Fibroblast of lung (primary cell): ENCODE measurements at regions not wholly inside any gene's neighbourhood (a gene's known extent, or its start where the extent isn't known, plus 50 kb on each side); places are given as distances from the start of the nearest gene placed in this dataset.

Experiments used
- DNase-seq, 2 donors: peaks; one replicate each; pipeline versions ENCODE4 v3.0.0 to v3.0.0-alpha.2; 2010; ENCODE audit warnings: low read depth in 2 of 2
- H2AFZ ChIP-seq: 2 replicates; pipeline ENCODE4 v1.5.1; 2012; ENCODE audit warnings: low read length, control low read depth, inconsistent platforms
- H3K27ac ChIP-seq: 2 replicates; pipeline ENCODE4 v1.5.1; 2011; ENCODE audit warnings: low read length, control low read depth; ENCODE audit not compliant: insufficient read depth
- H3K27me3 ChIP-seq: 2 replicates; pipeline ENCODE4 v1.5.1; 2011; ENCODE audit warnings: mild to moderate bottlenecking, low read length; ENCODE audit not compliant: control insufficient read depth, insufficient read depth
- H3K36me3 ChIP-seq: 2 replicates; pipeline ENCODE4 v1.5.1; 2011; ENCODE audit warnings: low read length; ENCODE audit not compliant: control insufficient read depth, insufficient read depth
- H3K4me1 ChIP-seq: 2 replicates; pipeline ENCODE4 v1.5.1; 2011; ENCODE audit warnings: low read length; ENCODE audit not compliant: control insufficient read depth, insufficient read depth; ENCODE audit errors: extremely low read depth
- H3K4me2 ChIP-seq: 2 replicates; pipeline ENCODE4 v1.5.1; 2011; ENCODE audit warnings: low read length, control low read depth; ENCODE audit not compliant: insufficient read depth; ENCODE audit errors: extremely low read depth
- H3K4me3 ChIP-seq, 4 experiments: fragments of 200-600 bp in 1 of 4; sonication (generic) in 1 of 4; replicated peaks in 1 of 4; 2 replicates each; pipeline ENCODE4 v1.5.1; 2011 to 2016; ENCODE audit warnings: low read length in 4 of 4, low read depth in 3 of 4, mild to moderate bottlenecking in 3 of 4, control low read depth in 2 of 4, inconsistent platforms in 1 of 4, mixed read lengths in 1 of 4; ENCODE audit not compliant: insufficient read depth in 1 of 4; ENCODE audit errors: control extremely low read depth in 1 of 4
- H3K79me2 ChIP-seq: 2 replicates; pipeline ENCODE4 v1.5.1; 2012; ENCODE audit warnings: mild to moderate bottlenecking, low read length, inconsistent platforms; ENCODE audit not compliant: control insufficient read depth, insufficient read depth
- H3K9ac ChIP-seq: 2 replicates; pipeline ENCODE4 v1.5.1; 2011; ENCODE audit warnings: mild to moderate bottlenecking, low read length, control low read depth; ENCODE audit not compliant: insufficient read depth
- H3K9me3 ChIP-seq: 2 replicates; pipeline ENCODE4 v1.5.1; 2012; ENCODE audit warnings: low read depth, low read length; ENCODE audit not compliant: control insufficient read depth, insufficient read depth
- H4K20me1 ChIP-seq: 2 replicates; pipeline ENCODE4 v1.5.1; 2011; ENCODE audit warnings: low read length; ENCODE audit not compliant: control insufficient read depth, insufficient read depth; ENCODE audit errors: extremely low read depth
- EZH2 ChIP-seq: IDR thresholded peaks from 2 replicates; pipeline ENCODE4 v1.5.1; 2012; ENCODE audit warnings: low read length, control low read depth, mild to moderate bottlenecking; ENCODE audit errors: missing control alignments
- TF ChIP-seq, protein P1 (sequence below), 2 donors: IDR thresholded peaks in 1 of 2; conservative IDR thresholded peaks in 1 of 2; 1 replicate in 1 of 2; 2 replicates in 1 of 2; pipeline ENCODE4 v1.5.1; 2011 to 2012; ENCODE audit warnings: low read length in 2 of 2, control low read depth in 1 of 2, inconsistent platforms in 1 of 2, low read depth in 1 of 2, mild to moderate bottlenecking in 1 of 2

DNA sequence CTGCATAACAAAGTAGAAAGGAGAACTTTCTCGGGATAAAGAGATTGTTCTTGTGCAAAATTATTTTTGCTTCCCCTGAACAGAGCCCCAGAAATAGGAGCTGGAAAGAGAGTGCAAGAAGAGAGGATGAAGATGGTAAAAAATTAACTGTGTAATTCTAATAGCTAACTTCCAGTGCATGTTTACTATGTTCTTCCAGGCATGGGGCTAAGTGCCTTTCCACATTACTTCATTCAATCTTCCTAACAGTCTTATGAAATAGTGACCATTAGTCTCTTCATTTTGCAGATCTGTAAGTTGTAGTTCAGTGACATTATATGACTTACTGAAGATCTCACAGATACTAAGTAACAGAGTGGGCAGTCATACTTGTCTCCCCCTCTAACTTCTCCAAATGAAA lies 61.1 kb upstream of the KLHL13 start:
- no peak overlapping the region for H3K4me2 ChIP-seq
- H3K9ac ChIP-seq: no peak overlapping the region
- H3K4me3 ChIP-seq: no peak overlapping the region
- H4K20me1 ChIP-seq: no peaks in the 10 kb centered on the region
- DNase-seq: no peak
- H3K36me3 ChIP-seq: no peaks in the 10 kb centered on the region
- H3K27me3 ChIP-seq: no peaks in the 10 kb centered on the region
- H3K9me3 ChIP-seq: no peaks in the 10 kb centered on the region
- no peak overlapping the region for H3K27ac ChIP-seq
- no peak overlapping the region for H2AFZ ChIP-seq
- no peaks in the 10 kb centered on the region for H3K4me1 ChIP-seq
- no peaks in the 10 kb centered on the region for H3K79me2 ChIP-seq
- TF ChIP-seq EZH2: no peak
- TF ChIP-seq, protein P1, sequence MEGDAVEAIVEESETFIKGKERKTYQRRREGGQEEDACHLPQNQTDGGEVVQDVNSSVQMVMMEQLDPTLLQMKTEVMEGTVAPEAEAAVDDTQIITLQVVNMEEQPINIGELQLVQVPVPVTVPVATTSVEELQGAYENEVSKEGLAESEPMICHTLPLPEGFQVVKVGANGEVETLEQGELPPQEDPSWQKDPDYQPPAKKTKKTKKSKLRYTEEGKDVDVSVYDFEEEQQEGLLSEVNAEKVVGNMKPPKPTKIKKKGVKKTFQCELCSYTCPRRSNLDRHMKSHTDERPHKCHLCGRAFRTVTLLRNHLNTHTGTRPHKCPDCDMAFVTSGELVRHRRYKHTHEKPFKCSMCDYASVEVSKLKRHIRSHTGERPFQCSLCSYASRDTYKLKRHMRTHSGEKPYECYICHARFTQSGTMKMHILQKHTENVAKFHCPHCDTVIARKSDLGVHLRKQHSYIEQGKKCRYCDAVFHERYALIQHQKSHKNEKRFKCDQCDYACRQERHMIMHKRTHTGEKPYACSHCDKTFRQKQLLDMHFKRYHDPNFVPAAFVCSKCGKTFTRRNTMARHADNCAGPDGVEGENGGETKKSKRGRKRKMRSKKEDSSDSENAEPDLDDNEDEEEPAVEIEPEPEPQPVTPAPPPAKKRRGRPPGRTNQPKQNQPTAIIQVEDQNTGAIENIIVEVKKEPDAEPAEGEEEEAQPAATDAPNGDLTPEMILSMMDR (conservative IDR thresholded peaks at IDR 0.05 in 1 of 2, IDR thresholded peaks at IDR 0.05 in 1 of 2; ENCODE audit: low read depth in 1 of 2, low read length in 2 of 2): no peak

DNA sequence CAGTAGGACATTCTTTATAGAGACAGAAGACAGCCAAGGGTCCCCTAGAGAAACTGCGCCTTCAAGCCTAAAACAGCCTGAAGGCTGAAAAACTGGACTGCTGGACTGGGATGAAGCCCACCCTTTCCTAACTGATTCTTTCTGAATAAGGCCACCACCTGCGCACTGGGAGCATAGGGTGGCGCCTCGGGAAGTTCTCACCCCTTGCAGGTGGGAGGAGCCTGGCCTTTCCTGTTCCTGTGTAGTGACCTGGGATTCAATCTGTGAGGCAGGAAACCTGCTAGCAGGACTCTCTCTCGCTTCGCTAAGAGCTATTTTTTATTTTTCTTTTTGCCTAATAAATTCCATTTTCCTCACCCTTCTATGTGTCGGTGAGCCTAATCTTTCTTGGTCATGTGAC lies 61.8 kb upstream of the KLHL13 start:
- TF ChIP-seq EZH2: no peak
- TF ChIP-seq, protein P1 (conservative IDR thresholded peaks at IDR 0.05 in 1 of 2, IDR thresholded peaks at IDR 0.05 in 1 of 2; ENCODE audit: low read depth in 1 of 2, low read length in 2 of 2): no peak

DNA sequence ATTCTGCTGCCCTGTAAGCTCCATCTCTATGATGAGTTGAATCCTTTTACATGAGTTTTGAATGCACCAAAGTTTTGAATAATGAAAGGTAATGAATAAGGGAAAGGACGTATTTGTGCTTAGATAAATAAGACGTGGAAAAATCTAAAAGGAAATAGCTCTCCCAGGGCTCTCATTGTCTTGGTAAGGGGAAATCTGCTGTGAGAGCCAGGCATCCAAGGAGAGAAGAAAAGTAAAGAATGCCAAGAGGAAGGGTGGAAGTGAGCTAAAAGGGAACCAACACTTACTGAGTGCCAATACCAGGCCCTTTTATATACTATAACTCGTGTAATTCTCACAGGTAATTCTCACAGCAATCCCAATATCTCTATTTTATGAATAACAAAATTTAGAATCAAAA lies 62.6 kb upstream of the KLHL13 start:
- Histone ChIP-seq H3K36me3 (no peaks in the 10 kb centered on the region), H3K4me2 (no peak overlapping the region), H4K20me1 (no peaks in the 10 kb centered on the region), H3K9me3 (no peaks in the 10 kb centered on the region), H3K79me2 (no peaks in the 10 kb centered on the region), H3K27me3 (no peaks in the 10 kb centered on the region), H3K27ac (no peak overlapping the region), H3K4me1 (no peaks in the 10 kb centered on the region), H3K4me3 (no peak overlapping the region), H2AFZ (no peak overlapping the region), H3K9ac (no peak overlapping the region)
- no peak for DNase-seq
- TF ChIP-seq, protein P1 (conservative IDR thresholded peaks at IDR 0.05 in 1 of 2, IDR thresholded peaks at IDR 0.05 in 1 of 2; ENCODE audit: low read depth in 1 of 2, low read length in 2 of 2): no peak
- TF ChIP-seq EZH2: no peak

More for the DNA sequence above, 61.8 kb upstream of the KLHL13 start:
- DNase-seq: no peak
- Histone ChIP-seq H3K4me1 (no peaks in the 10 kb centered on the region), H3K27me3 (no peaks in the 10 kb centered on the region), H3K27ac (no peak overlapping the region), H3K79me2 (no peaks in the 10 kb centered on the region), H3K36me3 (no peaks in the 10 kb centered on the region), H4K20me1 (no peaks in the 10 kb centered on the region), H3K9ac (no peak overlapping the region), H3K4me3 (no peak overlapping the region), H3K9me3 (no peaks in the 10 kb centered on the region), H2AFZ (no peak overlapping the region), H3K4me2 (no peak overlapping the region)
